ENCODE measurements at regions not wholly inside any gene's neighbourhood (a gene's known extent, or its start where the extent isn't known, plus 50 kb on each side); places are given as distances from the start of the nearest gene placed in this dataset.

DNA sequence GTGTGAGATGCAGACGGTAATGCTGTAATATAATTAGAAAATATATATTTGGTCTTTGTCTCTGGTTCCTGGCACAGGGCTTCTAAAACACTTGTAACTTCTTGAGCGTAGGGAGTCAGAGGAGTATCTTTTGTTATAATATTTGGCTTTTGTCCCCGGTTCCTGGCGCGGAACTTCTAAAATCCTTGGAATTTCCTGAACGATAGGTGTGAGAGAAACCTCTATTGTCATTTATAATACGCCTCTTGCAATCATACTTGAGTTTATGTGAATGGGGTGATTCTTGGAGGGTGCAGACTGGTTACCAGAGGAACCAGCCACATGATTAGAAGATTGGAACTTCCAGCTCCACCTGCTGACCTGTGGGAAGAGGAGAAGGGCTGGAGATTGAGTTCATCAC is 54.1 kb upstream of the ZBED5 start:
- DNase-seq (no peak), ATAC-seq (peak; percentile 7 to 42 (median 30))
- H3K9me3 ChIP-seq, result no peaks in the 10 kb centered on the region
- H3K27me3 ChIP-seq, result no peaks in the 10 kb centered on the region
- H3K4me3 ChIP-seq, result peak overlapping the region in 1 of 12 donors; percentile 18
- 35 to 47% (median 42%) methylated on average over 7 of the region's 7 CpGs for WGBS, 4 donors
- H3K27ac ChIP-seq, result peak overlapping the region in 6 of 12 donors; percentile 30 to 65 (median 42)
- peaks cover 0 to 26% (median 8%) of the 10 kb centered on the region in 12 donors for H3K4me1 ChIP-seq
- no peaks in the 10 kb centered on the region for H3K36me3 ChIP-seq
- TF ChIP-seq, protein P1, sequence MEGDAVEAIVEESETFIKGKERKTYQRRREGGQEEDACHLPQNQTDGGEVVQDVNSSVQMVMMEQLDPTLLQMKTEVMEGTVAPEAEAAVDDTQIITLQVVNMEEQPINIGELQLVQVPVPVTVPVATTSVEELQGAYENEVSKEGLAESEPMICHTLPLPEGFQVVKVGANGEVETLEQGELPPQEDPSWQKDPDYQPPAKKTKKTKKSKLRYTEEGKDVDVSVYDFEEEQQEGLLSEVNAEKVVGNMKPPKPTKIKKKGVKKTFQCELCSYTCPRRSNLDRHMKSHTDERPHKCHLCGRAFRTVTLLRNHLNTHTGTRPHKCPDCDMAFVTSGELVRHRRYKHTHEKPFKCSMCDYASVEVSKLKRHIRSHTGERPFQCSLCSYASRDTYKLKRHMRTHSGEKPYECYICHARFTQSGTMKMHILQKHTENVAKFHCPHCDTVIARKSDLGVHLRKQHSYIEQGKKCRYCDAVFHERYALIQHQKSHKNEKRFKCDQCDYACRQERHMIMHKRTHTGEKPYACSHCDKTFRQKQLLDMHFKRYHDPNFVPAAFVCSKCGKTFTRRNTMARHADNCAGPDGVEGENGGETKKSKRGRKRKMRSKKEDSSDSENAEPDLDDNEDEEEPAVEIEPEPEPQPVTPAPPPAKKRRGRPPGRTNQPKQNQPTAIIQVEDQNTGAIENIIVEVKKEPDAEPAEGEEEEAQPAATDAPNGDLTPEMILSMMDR (IDR thresholded peaks at IDR 0.05), result peak in 3 of 12 donors; percentile 7 to 28 (median 11)
- no peak for TF ChIP-seq POLR2A (IDR thresholded peaks at IDR 0.05)
- intact Hi-C loops (cut with DNase I), result loop anchor here in 3 of 10 donors (5.0 kb wide), 2 partner anchors 105 to 120 kb away; partner anchors contain the start of gene EIF4G2 (in 3 of the 3)

DNA sequence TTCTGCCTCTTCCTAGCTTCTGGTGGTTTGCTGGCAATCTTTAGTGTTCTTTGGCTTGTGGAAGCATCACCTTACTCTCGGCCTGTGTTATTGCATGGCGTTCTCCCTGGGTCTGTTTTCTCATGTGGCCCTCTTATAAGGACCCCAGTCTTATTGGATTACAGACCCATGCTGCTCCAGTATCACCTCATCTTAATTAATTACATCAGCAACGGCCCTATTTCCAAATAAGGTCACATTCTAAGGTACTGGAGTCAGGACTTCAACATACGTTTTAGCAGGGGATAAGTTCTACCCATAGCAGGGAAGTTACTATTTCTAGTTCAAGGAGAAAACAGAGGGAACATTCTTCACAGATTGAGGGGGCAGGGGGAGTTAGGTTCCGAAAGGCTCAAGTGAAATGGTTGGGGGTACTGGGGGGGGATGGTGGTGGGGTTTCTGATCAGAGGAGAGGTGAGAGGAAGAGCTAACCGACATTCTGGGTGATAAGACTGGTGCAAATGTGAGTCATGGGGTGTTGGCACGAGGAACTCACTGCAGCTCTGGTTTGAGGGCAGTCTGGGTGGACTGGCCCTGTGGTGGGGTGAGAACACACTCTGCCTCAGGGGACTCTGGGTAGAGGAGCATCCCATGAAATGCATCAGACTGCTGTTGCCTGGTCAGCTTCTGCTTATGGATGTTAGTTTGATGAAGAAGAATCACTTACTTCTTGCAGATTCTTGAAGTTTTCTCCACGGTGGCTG is 51.5 kb upstream of the ZBED5 start:
- Histone ChIP-seq H3K4me3 (peak overlapping the region in 2 of 12 donors; percentile 9 to 38), H3K27me3 (no peaks in the 10 kb centered on the region), H3K4me1 (peaks cover 0 to 32% (median 8%) of the 10 kb centered on the region in 12 donors), H3K9me3 (no peaks in the 10 kb centered on the region), H3K27ac (no peak overlapping the region), H3K36me3 (no peaks in the 10 kb centered on the region)
- 75 to 80% (median 75%) methylated on average over 8 of the region's 8 CpGs for WGBS, 4 donors
- intact Hi-C loops (cut with DNase I), result loop anchor here in 7 of 10 donors (5.0 to 10.0 kb wide), 4 partner anchors 55 to 117 kb away; partner anchors contain the start of genes EIF4G2 (in 4 of the 7) and ZBED5 (in 1 of the 7)
- TF ChIP-seq, protein P1 (IDR thresholded peaks at IDR 0.05), result no peak
- TF ChIP-seq POLR2A (IDR thresholded peaks at IDR 0.05), result no peak
- ATAC-seq (peak in 2 of 4 donors; percentile 23 to 30), DNase-seq (no peak)

DNA sequence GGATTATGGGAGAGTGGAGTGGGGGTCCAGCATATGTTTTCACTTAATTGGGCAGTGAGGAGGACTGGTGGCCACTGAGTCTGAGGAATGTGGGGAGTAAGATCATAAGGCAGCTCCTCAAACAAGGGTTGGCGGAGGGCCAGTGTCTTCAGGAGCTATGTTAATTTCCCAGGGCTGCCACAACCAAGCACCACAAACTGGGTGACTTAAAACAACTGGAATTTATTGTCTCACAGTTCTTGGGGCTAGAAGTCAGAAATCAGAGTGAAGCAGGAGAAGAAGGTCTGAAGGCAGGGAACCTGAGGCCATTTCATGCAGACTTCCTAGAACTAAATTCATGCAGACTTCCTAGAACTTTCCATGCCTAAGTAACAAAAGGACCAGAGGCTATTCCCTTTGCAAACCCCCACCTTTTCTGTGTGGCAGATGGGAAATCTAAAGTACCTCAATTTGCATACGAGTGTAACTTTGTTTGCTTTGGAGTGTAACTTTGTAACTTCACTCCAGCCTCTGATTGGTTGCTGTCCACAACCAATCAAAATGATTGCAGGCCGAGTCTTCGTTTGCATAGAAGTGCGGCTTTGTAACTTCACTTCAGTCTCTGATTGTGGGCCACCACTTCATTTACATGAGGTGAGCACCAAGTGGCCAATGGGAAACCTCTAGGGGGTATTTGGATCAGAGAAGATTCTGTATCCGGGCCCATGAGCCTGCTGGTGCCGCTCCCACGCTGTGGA is 50.5 kb upstream of the ZBED5 start:
- no peaks in the 10 kb centered on the region for H3K27me3 ChIP-seq
- no peak for TF ChIP-seq POLR2A (IDR thresholded peaks at IDR 0.05)
- TF ChIP-seq, protein P1 (IDR thresholded peaks at IDR 0.05), result no peak
- WGBS, 4 donors, result 89 to 94% (median 92%) methylated on average over 8 of the region's 8 CpGs
- intact Hi-C loops (cut with DNase I), result loop anchor here in 7 of 10 donors (5.0 to 10.0 kb wide), 4 partner anchors 54 to 116 kb away; partner anchors contain the start of genes EIF4G2 (in 4 of the 7) and ZBED5 (in 1 of the 7)
- H3K36me3 ChIP-seq, result no peaks in the 10 kb centered on the region
- no peak overlapping the region for H3K27ac ChIP-seq
- H3K4me1 ChIP-seq, result peaks cover 0 to 31% (median 8%) of the 10 kb centered on the region in 12 donors
- H3K9me3 ChIP-seq, result no peaks in the 10 kb centered on the region
- DNase-seq (no peak), ATAC-seq (no peak)
- peak overlapping the region in 4 of 12 donors; percentile 8 to 38 (median 10) for H3K4me3 ChIP-seq
